GM21381 (cell line): ENCODE measurements at regions not wholly inside any gene's neighbourhood (a gene's known extent, or its start where the extent isn't known, plus 50 kb on each side); places are given as distances from the start of the nearest gene placed in this dataset.

ENCODE experiments used
- ATAC-seq: cut with Tn5 transposase; IDR thresholded peaks from one replicate; pipeline ENCODE4 v1.9.1; 2021; ENCODE audit warnings: mild to moderate bottlenecking, moderate library complexity; ENCODE audit not compliant: unreplicated experiment

- no peak for ATAC-seq
Observed at GRCh38 chr5:87966213-87966612, 302.4 kb downstream of the TMEM161B start.

GRCh38 chr5:87954121-87954520, 314.5 kb downstream of the TMEM161B start:
- ATAC-seq, result no peak

- no peak for ATAC-seq
Observed at GRCh38 chr5:87951661-87952060, 317.0 kb downstream of the TMEM161B start.

GRCh38 chr5:87949676-87950631, 318.7 kb downstream of the TMEM161B start:
- no peak for ATAC-seq

GRCh38 chr5:87948486-87948885, 320.2 kb downstream of the TMEM161B start:
- ATAC-seq, result no peak

GRCh38 chr5:87946271-87946670, 322.4 kb downstream of the TMEM161B start:
- no peak for ATAC-seq

GRCh38 chr5:87945286-87945650, 323.4 kb downstream of the TMEM161B start:
- no peak for ATAC-seq

GRCh38 chr5:87944553-87945285, 323.9 kb downstream of the TMEM161B start:
- ATAC-seq, result no peak

GRCh38 chr5:87940775-87941174, 327.9 kb downstream of the TMEM161B start:
- ATAC-seq, result no peak

- ATAC-seq, result no peak
Observed at GRCh38 chr5:87936667-87937066, 332.0 kb downstream of the TMEM161B start.

GRCh38 chr5:87924436-87924835, 344.2 kb downstream of the TMEM161B start:
- ATAC-seq, result no peak

- ATAC-seq, result no peak
Observed at GRCh38 chr5:87916320-87916719, 352.3 kb downstream of the TMEM161B start.

- no peak for ATAC-seq
Observed at GRCh38 chr5:87912419-87912818, 356.2 kb downstream of the TMEM161B start.

GRCh38 chr5:87909382-87909781, 359.3 kb downstream of the TMEM161B start:
- no peak for ATAC-seq

GRCh38 chr5:87906962-87907361, 361.7 kb downstream of the TMEM161B start:
- no peak for ATAC-seq

- no peak for ATAC-seq
Observed at GRCh38 chr5:87900419-87900818, 368.2 kb downstream of the TMEM161B start.

- no peak for ATAC-seq
Observed at GRCh38 chr5:87899721-87900131, 368.9 kb downstream of the TMEM161B start.

- ATAC-seq, result no peak
Observed at GRCh38 chr5:87899208-87899661, 369.4 kb downstream of the TMEM161B start.

GRCh38 chr5:87898574-87898973, 370.1 kb downstream of the TMEM161B start:
- ATAC-seq, result no peak

GRCh38 chr5:87888139-87888538, 380.5 kb downstream of the TMEM161B start:
- ATAC-seq, result no peak

- no peak for ATAC-seq
Observed at GRCh38 chr5:87887247-87887646, 381.4 kb downstream of the TMEM161B start.

GRCh38 chr5:87886164-87886563, 382.5 kb downstream of the TMEM161B start:
- no peak for ATAC-seq
